ENCODE measurements at regions not wholly inside any gene's neighbourhood (a gene's known extent, or its start where the extent isn't known, plus 50 kb on each side); places are given as distances from the start of the nearest gene placed in this dataset.

- POLR2A ChIA-PET: no interaction called here
- no peak for FAIRE-seq
- 46% methylated on average over 1 of the region's 1 CpG for WGBS (ENCODE audit: missing lambda C conversion rate)
- Histone ChIP-seq H3K9me3 (no peaks in the 10 kb centered on the region), H3K4me3 (no peak overlapping the region), H3K27ac (no peak overlapping the region), H3K4me2 (no peak overlapping the region), H3K4me1 (no peaks in the 10 kb centered on the region)
- DNase-seq (ENCODE audit: low read depth in 1 of 2, low spot score in 1 of 2): no peak
- ATAC-seq: no peak
- CTCF ChIA-PET: no interaction called here
- TF ChIP-seq HDAC2 (IDR thresholded peaks at IDR 0.05) (no peak), KDM5A (IDR thresholded peaks at IDR 0.05) (no peak), RNF2 (IDR thresholded peaks at IDR 0.05; ENCODE audit: borderline replicate concordance, low read depth) (no peak), KDM1A (IDR thresholded peaks at IDR 0.05; ENCODE audit: low read depth) (no peak), POLR2A (IDR thresholded peaks at IDR 0.05; ENCODE audit: low read length) (no peak), BCL3 (IDR thresholded peaks at IDR 0.05) (no peak), FOXS1 (CRISPR knock-in tag; IDR thresholded peaks at IDR 0.05) (no peak), RAD21 (conservative IDR thresholded peaks at IDR 0.05 in 1 of 2, IDR thresholded peaks at IDR 0.05 in 1 of 2) (no peak), REST (IDR thresholded peaks at IDR 0.05) (no peak), CHD2 (IDR thresholded peaks at IDR 0.05; ENCODE audit: low read length, partially characterized antibody) (no peak), E2F6 (IDR thresholded peaks at IDR 0.05; ENCODE audit: borderline replicate concordance, low read depth) (no peak), HOXA7 (CRISPR knock-in tag; IDR thresholded peaks at IDR 0.05) (no peak), ZSCAN20 (CRISPR knock-in tag; IDR thresholded peaks at IDR 0.05) (no peak)
Measured at GRCh38 chr6:22747571-22747970, 178.2 kb downstream of the HDGFL1 start.

- TF ChIP-seq SMC3 (IDR thresholded peaks at IDR 0.05) (no peak), MAFK (IDR thresholded peaks at IDR 0.05; ENCODE audit: partially characterized antibody) (no peak), HES2 (IDR thresholded peaks at IDR 0.05) (no peak), FOXS1 (CRISPR knock-in tag; IDR thresholded peaks at IDR 0.05) (no peak), ATOH8 (CRISPR knock-in tag; IDR thresholded peaks at IDR 0.05; ENCODE audit: low read depth) (no peak)
- no peak overlapping the region for H3K4me2 ChIP-seq
- FAIRE-seq: no peak
- H3K27ac ChIP-seq: no peak overlapping the region
- ChIA-PET CTCF (interaction anchor here (1.2 kb wide), 1 partner anchor 31 kb away, joined by 4 read pairs; no protein-coding TSS in a partner anchor), POLR2A (no interaction called here)
- WGBS (ENCODE audit: missing lambda C conversion rate): 39% methylated on average over 4 of the region's 4 CpGs
- no peaks in the 10 kb centered on the region for H3K9me3 ChIP-seq
- H3K4me1 ChIP-seq: no peaks in the 10 kb centered on the region
- no peak for ATAC-seq
- no peak for DNase-seq (ENCODE audit: low read depth in 1 of 2, low spot score in 1 of 2)
- no peak overlapping the region for H3K4me3 ChIP-seq
Measured at GRCh38 chr6:22748681-22749080, 179.3 kb downstream of the HDGFL1 start.

GRCh38 chr6:22749696-22750095 is 180.3 kb downstream of the HDGFL1 start:
- no peak for ATAC-seq
- no peak for DNase-seq (ENCODE audit: low read depth in 1 of 2, low spot score in 1 of 2)
- TF ChIP-seq ZFP36 (IDR thresholded peaks at IDR 0.05; ENCODE audit: borderline replicate concordance, partially characterized antibody) (no peak), REST (IDR thresholded peaks at IDR 0.05) (no peak), RARB (CRISPR knock-in tag; IDR thresholded peaks at IDR 0.05) (no peak), BCL3 (IDR thresholded peaks at IDR 0.05) (no peak), HEYL (CRISPR knock-in tag; IDR thresholded peaks at IDR 0.05) (no peak), MYC (IDR thresholded peaks at IDR 0.05; ENCODE audit: borderline replicate concordance, low read length) (no peak), TP53 (CRISPR knock-in tag; IDR thresholded peaks at IDR 0.05) (no peak), JUNB (IDR thresholded peaks at IDR 0.05) (no peak)

More at GRCh38 chr6:22749696-22750095, 180.3 kb downstream of the HDGFL1 start:
- ChIA-PET CTCF (interaction anchor here (1.2 kb wide), 1 partner anchor 32 kb away, joined by 4 read pairs; no protein-coding TSS in a partner anchor), POLR2A (no interaction called here)
- FAIRE-seq: no peak
- Histone ChIP-seq H3K4me1 (no peaks in the 10 kb centered on the region), H3K27ac (no peak overlapping the region), H3K9me3 (no peaks in the 10 kb centered on the region), H3K4me2 (no peak overlapping the region), H3K4me3 (no peak overlapping the region)
- WGBS (ENCODE audit: missing lambda C conversion rate): 57% methylated on average over 3 of the region's 3 CpGs

All from A549 (cell line).